HepG2 (cell line): ENCODE measurements at regions not wholly inside any gene's neighbourhood (a gene's known extent, or its start where the extent isn't known, plus 50 kb on each side); places are given as distances from the start of the nearest gene placed in this dataset.

Experiments
- AGO2 ChIP-seq: fragments of 200-400 bp; formaldehyde crosslinking; optimal IDR thresholded peaks from 2 replicates; pipeline ENCODE3; 2017; ENCODE audit warnings: mild to moderate bottlenecking, low read depth, low read length, moderate library complexity
- CTCF ChIP-seq: sonication (generic); formaldehyde crosslinking; IDR thresholded peaks from 2 replicates; pipeline ENCODE4 v1.5.0; 2020; ENCODE audit warnings: mild to moderate bottlenecking, missing genetic modification reagents, moderate library complexity
- EZH2 ChIP-seq: conservative IDR thresholded peaks from 2 replicates; pipeline ENCODE4 v1.6.1; 2012; ENCODE audit warnings: mild to moderate bottlenecking, low read depth, low read length, moderate library complexity
- NR2F1 ChIP-seq, 2 experiments: fragments of 450-650 bp in 1 of 2; formaldehyde crosslinking in 1 of 2; IDR thresholded peaks; 2 replicates each; pipeline versions ENCODE4 v1.5.0 to v1.6.1; 2016 to 2020; ENCODE audit warnings: mild to moderate bottlenecking in 1 of 2, missing compliant biosample characterization in 1 of 2, missing genetic modification reagents in 1 of 2, moderate library complexity in 1 of 2
- POLR2AphosphoS5 ChIP-seq: IDR thresholded peaks from 2 replicates; pipeline ENCODE4 v1.6.1; 2012; ENCODE audit warnings: low read depth, low read length
- SMC3 ChIP-seq: IDR thresholded peaks from 2 replicates; pipeline ENCODE4 v1.6.1; 2011; ENCODE audit warnings: low read length, improper control_type of control experiment
- ZBTB26 ChIP-seq: IDR thresholded peaks from 2 replicates; pipeline ENCODE4 v1.6.1; 2016; ENCODE audit warnings: missing compliant biosample characterization, missing genetic modification reagents, borderline replicate concordance
- ZKSCAN1 ChIP-seq: fragments of 150-350 bp; IDR thresholded peaks from 2 replicates; pipeline ENCODE4 v1.6.1; 2014; ENCODE audit warnings: low read length
- ZNF121 ChIP-seq: sonication (generic); formaldehyde crosslinking; IDR thresholded peaks from 2 replicates; pipeline ENCODE4 v1.5.0; 2020; ENCODE audit warnings: mild to moderate bottlenecking, missing genetic modification reagents
- ZNF468 ChIP-seq: sonication (generic); formaldehyde crosslinking; IDR thresholded peaks from 2 replicates; pipeline ENCODE4 v1.8.0; 2022; ENCODE audit warnings: mild to moderate bottlenecking, moderate library complexity, missing genetic modification reagents
- ZNF83 ChIP-seq: sonication (generic); formaldehyde crosslinking; IDR thresholded peaks from 2 replicates; pipeline ENCODE4 v1.4.0; 2020; ENCODE audit warnings: missing genetic modification reagents, mild to moderate bottlenecking, borderline replicate concordance

DNA sequence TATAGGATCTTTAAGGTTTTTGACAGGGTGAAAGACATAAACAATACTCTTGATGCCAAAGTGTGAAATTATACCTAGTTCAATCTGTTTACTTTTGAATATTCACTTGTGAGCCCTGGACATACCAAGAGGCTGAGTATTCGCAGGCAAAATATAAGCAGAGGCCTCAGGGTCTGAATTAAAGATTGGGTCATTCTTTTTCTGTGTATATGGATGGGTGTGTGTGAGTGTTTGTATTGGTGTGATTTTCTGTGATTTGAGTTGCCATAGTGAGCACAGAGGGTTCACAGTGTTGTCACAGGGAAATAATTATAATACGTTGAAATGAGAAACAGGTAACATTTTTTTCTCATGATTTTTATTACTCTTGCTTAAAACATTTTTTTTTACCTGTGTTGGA is 770.7 kb upstream of the ALCAM start:
- no peak for TF ChIP-seq POLR2AphosphoS5
- no peak for TF ChIP-seq NR2F1 (CRISPR knock-in tag; IDR thresholded peaks at IDR 0.05)
- no peak for TF ChIP-seq CTCF (CRISPR knock-in tag)
- TF ChIP-seq ZNF468 (CRISPR knock-in tag), result no peak
- no peak for TF ChIP-seq EZH2
- no peak for TF ChIP-seq AGO2
- TF ChIP-seq SMC3, result no peak
- no peak for TF ChIP-seq ZNF83 (CRISPR knock-in tag)
- TF ChIP-seq ZBTB26 (CRISPR knock-in tag), result no peak
- no peak for TF ChIP-seq ZNF121
- no peak for TF ChIP-seq ZKSCAN1
